Keratinocyte (primary cell): ENCODE measurements at regions not wholly inside any gene's neighbourhood (a gene's known extent, or its start where the extent isn't known, plus 50 kb on each side); places are given as distances from the start of the nearest gene placed in this dataset.

Experiments
- CTCF ChIP-seq, 3 experiments: IDR thresholded peaks in 1 of 3; conservative IDR thresholded peaks in 1 of 3; optimal IDR thresholded peaks in 1 of 3; 2 replicates in 2 of 3; 3 replicates in 1 of 3; pipeline versions ENCODE3 to v1.5.1; 2011; ENCODE audit warnings: low read length in 3 of 3, mild to moderate bottlenecking in 3 of 3, moderate library complexity in 2 of 3, control low read depth in 1 of 3, inconsistent platforms in 1 of 3; ENCODE audit not compliant: insufficient read depth in 2 of 3; ENCODE audit errors: extremely low read depth in 1 of 3
- EZH2 ChIP-seq: IDR thresholded peaks from one replicate; pipeline ENCODE4 v1.6.1; 2012; ENCODE audit warnings: inconsistent platforms, mild to moderate bottlenecking, low read length, moderate library complexity

DNA sequence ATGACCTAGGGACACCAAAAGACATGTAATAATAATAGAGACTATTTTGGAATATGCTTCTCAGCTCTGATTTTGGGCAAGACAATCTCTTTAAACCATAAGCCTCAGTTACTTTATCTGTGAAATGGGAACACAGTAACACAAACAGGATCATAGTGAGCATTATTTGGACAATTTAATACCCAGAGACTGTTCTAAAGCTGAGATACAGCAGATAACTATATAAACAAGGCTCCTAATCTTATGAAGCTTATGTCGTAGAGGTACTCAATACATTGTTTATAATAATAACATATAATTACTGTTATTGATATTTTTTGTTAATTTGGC lies 250.8 kb downstream of the SEC61B start:
- TF ChIP-seq CTCF (optimal IDR thresholded peaks at IDR 0.05 in 1 of 3, IDR thresholded peaks at IDR 0.05 in 1 of 3, conservative IDR thresholded peaks at IDR 0.05 in 1 of 3; ENCODE audit: extremely low read depth in 1 of 3, insufficient read depth in 2 of 3, low read length in 3 of 3): no peak
- TF ChIP-seq EZH2: no peak
